ENCODE measurements at regions not wholly inside any gene's neighbourhood (a gene's known extent, or its start where the extent isn't known, plus 50 kb on each side); places are given as distances from the start of the nearest gene placed in this dataset.

DNA sequence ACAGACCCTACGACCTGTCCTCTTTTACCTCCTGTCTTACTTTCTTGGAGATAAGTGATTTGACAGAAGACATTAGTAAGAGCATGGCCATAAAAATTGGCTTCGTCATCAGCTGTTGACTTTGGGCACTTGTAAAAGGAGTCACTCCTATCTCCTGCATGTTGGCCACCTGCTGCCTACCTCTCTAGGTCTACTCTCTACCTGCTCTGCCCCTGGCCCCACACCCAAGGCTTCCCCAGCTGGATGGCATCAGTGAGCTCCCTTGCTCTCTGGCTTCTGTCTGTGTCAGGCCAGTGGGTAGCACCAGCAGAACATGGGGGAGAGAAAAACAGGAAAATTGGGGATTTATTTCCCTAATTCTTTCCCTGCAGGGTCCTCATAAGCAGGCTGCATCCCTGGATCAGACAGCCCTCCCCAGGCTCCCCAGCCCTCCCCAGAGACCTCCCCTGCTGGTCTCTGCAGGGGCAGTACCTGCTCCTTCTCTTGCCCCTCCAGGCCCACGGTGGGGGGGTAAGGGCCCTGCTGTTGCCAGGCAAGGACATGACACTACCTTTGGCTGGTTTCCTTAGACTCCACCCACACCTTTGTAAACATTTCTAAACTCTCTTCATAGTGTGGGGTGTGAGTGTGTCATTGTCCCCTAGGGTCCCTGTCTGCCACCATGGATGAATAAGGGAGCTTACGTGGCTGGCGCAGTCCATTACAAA is 157.0 kb upstream of the NECTIN1 start:
- no peak for DNase-seq (ENCODE audit: low read depth, low spot score)

- no peak for DNase-seq (ENCODE audit: low read depth, low spot score)
Measured at GRCh38 chr11:119885067-119885466, 156.1 kb upstream of the NECTIN1 start.

- no peak for DNase-seq (ENCODE audit: low read depth, low spot score)
Measured at GRCh38 chr11:119882316-119882715, 153.3 kb upstream of the NECTIN1 start.

DNA sequence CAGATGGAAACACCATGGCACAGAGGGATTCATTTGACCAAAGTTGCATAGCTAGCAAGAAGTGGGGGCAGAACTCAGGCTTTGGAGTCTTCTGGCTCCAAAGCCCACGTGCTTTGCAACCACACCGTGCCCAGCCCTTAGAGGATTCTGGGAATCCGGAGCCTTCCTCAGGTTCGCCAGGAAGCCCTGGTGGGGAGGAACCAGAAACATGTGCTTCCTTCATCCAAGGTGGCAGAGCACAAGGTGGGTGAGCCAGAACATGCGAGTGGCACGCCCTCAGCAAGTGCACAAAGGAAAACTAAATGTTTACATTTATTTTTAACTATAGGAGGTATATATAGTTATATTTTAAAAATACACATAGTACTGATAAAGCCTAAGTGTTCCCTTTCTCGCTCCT is 151.9 kb upstream of the NECTIN1 start:
- DNase-seq (ENCODE audit: low read depth, low spot score): no peak

- DNase-seq (ENCODE audit: low read depth, low spot score): no peak
Measured at GRCh38 chr11:119880143-119880542, 151.1 kb upstream of the NECTIN1 start.

DNA sequence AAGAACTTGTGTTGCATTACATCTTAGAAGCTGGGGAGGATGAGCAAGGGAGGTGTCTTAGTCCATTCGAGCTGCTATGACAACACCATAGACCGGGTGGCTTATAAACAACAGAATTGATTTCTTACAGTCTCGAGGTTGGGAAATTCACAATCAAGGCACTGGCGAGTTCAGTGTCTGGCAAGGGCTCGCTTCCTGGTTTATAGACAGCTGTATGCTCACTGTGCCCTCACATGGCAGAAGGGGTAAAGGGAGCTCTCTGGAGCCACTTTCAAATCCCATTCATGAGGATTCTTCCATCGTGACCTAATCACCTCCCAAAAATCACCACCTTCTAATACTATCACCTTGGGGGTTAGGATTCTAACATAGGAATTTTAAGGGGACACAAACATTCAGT is 150.0 kb upstream of the NECTIN1 start:
- DNase-seq (ENCODE audit: low read depth, low spot score): no peak

DNA sequence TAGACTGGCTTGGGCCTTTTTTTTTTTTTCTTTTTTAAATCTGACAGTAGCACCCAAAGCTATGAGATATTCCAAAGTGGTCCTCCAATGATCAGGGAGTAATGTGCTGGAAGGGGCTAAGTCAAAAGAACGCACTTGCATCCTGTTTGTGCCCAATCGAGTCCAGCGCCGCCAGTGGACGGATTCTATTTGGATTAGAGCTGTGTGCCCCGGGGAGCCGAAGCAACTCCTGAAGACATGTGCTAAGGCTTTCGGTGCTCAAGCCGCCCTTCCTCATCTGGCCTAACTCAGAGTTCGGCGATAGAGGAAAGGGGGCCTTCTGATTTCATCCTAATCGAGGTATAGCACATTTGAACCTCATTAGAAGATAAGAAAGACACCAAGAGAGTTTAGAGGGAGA is 147.8 kb upstream of the NECTIN1 start:
- no peak for DNase-seq (ENCODE audit: low read depth, low spot score)

GRCh38 chr11:119875841-119876600 is 147.0 kb upstream of the NECTIN1 start:
- DNase-seq (ENCODE audit: low read depth, low spot score): no peak

GRCh38 chr11:119874660-119875238 is 145.7 kb upstream of the NECTIN1 start:
- DNase-seq (ENCODE audit: low read depth, low spot score): no peak

GRCh38 chr11:119873761-119874421 is 144.9 kb upstream of the NECTIN1 start:
- DNase-seq (ENCODE audit: low read depth, low spot score): no peak

DNA sequence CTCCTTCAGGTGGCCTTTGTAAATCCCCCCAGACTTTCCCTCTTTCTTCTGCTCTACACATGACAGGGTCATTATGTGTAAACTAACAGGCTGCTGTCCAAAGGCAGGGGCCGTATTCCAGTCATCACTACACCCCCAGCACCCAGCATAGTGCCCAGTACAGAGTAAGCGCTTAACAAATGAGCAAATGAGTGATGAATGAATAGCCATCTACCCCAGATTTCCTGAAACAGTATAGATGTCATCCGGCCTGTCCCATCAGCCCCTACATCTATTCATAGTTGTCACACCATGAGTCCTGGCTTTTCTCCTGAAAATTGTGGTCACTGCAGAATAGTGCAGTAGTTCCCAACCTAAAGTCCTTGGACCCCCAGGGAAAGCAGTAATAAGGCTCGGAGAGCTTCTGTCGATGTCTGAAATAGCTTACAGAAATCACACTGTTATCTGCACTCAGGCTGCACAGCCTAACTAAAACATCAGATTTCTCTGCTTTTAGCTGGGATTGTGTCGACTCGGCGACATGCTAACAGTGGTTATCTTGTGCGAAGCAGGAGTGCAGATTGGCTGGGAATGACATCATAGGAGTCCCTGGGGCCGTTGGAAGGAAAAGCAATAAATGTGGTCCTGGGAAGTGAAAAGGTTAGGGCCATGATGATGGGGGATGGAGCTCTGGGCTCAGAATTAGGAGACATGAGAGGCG is 143.8 kb upstream of the NECTIN1 start:
- DNase-seq (ENCODE audit: low read depth, low spot score): no peak

- no peak for DNase-seq (ENCODE audit: low read depth, low spot score)
Measured at GRCh38 chr11:119865661-119866156, 136.7 kb upstream of the NECTIN1 start.

DNA sequence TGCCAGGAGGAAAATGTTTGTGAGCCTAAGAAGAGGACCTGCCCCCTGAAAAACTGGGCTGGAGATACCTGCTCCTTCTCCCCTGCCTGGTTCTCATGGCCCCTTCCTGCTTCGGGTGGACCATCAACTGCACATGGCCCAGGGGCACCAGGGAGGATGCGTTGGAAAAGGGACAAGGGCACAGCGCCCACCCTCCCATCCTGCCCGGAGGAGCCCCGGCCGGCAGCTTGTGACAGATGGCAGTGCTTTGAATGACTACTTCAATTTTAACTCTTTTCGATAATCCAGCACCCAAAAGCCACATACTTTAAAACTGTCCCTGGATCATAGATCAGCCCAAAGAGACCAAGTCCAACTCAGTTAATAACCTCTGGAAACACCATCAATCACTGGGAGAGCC is 135.8 kb upstream of the NECTIN1 start:
- no peak for DNase-seq (ENCODE audit: low read depth, low spot score)

GRCh38 chr11:119863851-119864601 is 135.0 kb upstream of the NECTIN1 start:
- no peak for DNase-seq (ENCODE audit: low read depth, low spot score)

DNA sequence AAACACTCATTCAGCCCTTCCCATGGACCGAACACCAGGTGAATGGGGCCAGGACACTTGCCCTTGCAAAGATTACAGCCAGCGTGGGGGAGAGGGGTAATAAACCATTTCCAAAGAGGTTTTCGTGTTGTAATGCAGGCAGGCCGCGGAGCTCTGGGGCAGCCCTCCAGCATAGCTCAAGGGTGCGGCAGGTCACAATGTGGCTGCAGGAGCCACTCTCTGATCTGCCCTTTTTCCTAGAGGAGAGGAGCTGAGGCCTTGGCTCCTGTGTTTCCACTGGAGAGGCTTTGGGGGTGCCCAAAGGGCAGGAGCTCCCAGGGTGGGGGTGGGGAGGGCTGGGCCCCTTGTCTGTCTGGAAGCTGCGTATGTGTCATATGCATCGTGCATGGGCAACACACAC is 134.2 kb upstream of the NECTIN1 start:
- no peak for DNase-seq (ENCODE audit: low read depth, low spot score)

DNA sequence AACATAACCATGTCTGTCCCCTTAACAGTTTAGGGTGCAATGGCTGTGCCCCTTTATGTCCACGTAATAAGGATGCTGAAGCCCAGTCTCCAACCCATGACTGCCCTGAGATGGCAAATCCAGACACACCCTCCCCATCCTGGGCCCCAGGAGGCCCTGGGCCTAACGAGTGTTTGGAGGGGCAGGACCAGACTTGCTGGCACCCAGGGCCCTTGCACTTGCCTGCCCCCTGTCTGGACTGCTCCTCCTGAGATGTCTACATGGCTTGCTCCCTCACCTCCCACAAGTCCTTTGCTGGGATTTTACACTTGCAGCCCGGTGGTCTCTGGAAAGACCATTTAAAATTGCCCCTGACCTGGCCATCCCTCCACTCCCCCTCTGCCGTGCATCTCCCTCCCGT is 132.2 kb upstream of the NECTIN1 start:
- no peak for DNase-seq (ENCODE audit: low read depth, low spot score)

DNA sequence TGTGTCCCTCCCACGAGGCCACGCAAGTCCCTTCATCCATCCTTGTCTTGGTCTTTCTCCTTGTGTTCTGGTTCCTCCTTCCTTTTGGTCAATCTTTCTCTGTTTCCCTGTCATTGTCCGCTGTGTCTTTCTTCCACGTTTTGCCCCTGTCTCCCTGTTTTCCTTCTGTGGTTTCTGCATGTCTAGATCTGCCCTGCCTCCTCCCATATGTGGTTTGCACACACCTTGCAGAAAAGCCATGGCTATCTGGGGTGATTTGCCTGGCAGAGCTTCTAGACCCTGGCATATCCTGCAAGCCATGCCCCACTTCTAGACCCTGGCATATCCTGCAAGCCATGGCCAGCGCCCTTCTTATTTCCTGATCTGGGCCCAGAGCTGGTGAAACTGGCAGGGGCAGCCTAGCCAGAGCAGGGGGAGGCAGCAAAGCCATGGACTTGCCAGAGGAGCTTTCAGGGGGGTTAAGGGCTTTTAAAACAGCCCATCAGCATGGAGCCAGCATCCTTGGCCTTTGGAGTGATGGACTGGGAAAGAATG is 131.6 kb upstream of the NECTIN1 start:
- no peak for DNase-seq (ENCODE audit: low read depth, low spot score)

- no peak for DNase-seq (ENCODE audit: low read depth, low spot score)
Measured at GRCh38 chr11:119859684-119860083, 130.7 kb upstream of the NECTIN1 start.

DNA sequence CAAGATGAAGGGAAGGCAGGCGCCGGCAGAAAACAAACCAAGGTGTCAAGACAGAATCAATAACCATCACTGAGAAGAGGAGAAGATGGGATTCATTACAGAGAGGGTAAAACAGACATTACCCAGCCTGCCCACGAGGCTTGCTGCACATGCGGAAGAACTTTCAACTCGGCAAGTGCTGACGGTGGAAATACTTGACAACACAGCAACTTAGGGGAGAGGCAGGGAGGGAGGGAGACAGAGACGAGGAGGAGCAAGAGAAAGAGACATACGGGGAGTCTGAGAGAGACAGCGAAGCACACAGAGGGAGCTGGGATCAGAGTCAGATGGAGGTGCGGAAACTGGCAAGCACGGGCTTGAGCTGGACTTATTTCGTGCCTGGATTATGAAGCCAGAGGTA is 129.3 kb upstream of the NECTIN1 start:
- no peak for DNase-seq (ENCODE audit: low read depth, low spot score)

- DNase-seq (ENCODE audit: low read depth, low spot score): no peak
Measured at GRCh38 chr11:119856681-119857485, 127.9 kb upstream of the NECTIN1 start.

Measured in iPS DF 19.7 (cell line).